HCT116 (cell line): ENCODE measurements at regions not wholly inside any gene's neighbourhood (a gene's known extent, or its start where the extent isn't known, plus 50 kb on each side); places are given as distances from the start of the nearest gene placed in this dataset.

ENCODE experiments used
- POLR2A ChIP-seq: IDR thresholded peaks from 2 replicates; pipeline ENCODE4 v1.7.0; 2011; ENCODE audit warnings: borderline replicate concordance; ENCODE audit not compliant: insufficient read depth, insufficient read length; ENCODE audit errors: extremely low read depth
- ZFX ChIP-seq: fragments of 450-650 bp; IDR thresholded peaks from 2 replicates; pipeline ENCODE4 v1.6.1; 2017

- TF ChIP-seq ZFX (no peak), POLR2A (no peak)
These were observed 96.1 kb upstream of the MAN1A1 start for GRCh38 chr6:119445666-119446065.
